ENCODE measurements at regions not wholly inside any gene's neighbourhood (a gene's known extent, or its start where the extent isn't known, plus 50 kb on each side); places are given as distances from the start of the nearest gene placed in this dataset.

GRCh38 chr11:95387325-95387724, 156.3 kb upstream of the SESN3 start:
- TF ChIP-seq POLR2A (IDR thresholded peaks at IDR 0.05): no peak
- no peak for TF ChIP-seq CTCF (IDR thresholded peaks at IDR 0.05 in 8 of 11, conservative IDR thresholded peaks at IDR 0.05 in 3 of 11)

Data from spleen (tissue), 7 donors.